WERI-Rb-1 (cell line): ENCODE measurements at regions not wholly inside any gene's neighbourhood (a gene's known extent, or its start where the extent isn't known, plus 50 kb on each side); places are given as distances from the start of the nearest gene placed in this dataset.

Source experiments
- DNase-seq: peaks from one replicate; pipeline ENCODE4 v3.0.0-alpha.2; 2020
- H3K27ac ChIP-seq: fragments of 250-450 bp; sonication (Bioruptor Pico); 2 replicates; pipeline ENCODE4 v1.5.1; 2020; ENCODE audit warnings: mild to moderate bottlenecking, moderate library complexity
- H3K27me3 ChIP-seq: fragments of 250-450 bp; sonication (Bioruptor Pico); 2 replicates; pipeline ENCODE4 v1.5.1; 2021; ENCODE audit warnings: mild to moderate bottlenecking, low read depth, moderate library complexity; ENCODE audit not compliant: insufficient read depth, severe bottlenecking
- H3K36me3 ChIP-seq: fragments of 250-450 bp; sonication (Bioruptor Pico); 2 replicates; pipeline ENCODE4 v1.5.1; 2020; ENCODE audit warnings: mild to moderate bottlenecking, moderate library complexity
- H3K4me3 ChIP-seq: 2 replicates; pipeline ENCODE4 v1.5.1; 2011; ENCODE audit warnings: low read depth, mild to moderate bottlenecking, control low read depth, low read length
- H3K9me3 ChIP-seq: fragments of 250-450 bp; sonication (Bioruptor Pico); 2 replicates; pipeline ENCODE4 v1.5.1; 2021; ENCODE audit warnings: mild to moderate bottlenecking, moderate library complexity; ENCODE audit not compliant: severe bottlenecking
- TF ChIP-seq, protein P1 (sequence below): IDR thresholded peaks from 2 replicates; pipeline ENCODE4 v1.5.1; 2011; ENCODE audit warnings: low read depth, mild to moderate bottlenecking, control low read depth, inconsistent platforms, low read length

DNA sequence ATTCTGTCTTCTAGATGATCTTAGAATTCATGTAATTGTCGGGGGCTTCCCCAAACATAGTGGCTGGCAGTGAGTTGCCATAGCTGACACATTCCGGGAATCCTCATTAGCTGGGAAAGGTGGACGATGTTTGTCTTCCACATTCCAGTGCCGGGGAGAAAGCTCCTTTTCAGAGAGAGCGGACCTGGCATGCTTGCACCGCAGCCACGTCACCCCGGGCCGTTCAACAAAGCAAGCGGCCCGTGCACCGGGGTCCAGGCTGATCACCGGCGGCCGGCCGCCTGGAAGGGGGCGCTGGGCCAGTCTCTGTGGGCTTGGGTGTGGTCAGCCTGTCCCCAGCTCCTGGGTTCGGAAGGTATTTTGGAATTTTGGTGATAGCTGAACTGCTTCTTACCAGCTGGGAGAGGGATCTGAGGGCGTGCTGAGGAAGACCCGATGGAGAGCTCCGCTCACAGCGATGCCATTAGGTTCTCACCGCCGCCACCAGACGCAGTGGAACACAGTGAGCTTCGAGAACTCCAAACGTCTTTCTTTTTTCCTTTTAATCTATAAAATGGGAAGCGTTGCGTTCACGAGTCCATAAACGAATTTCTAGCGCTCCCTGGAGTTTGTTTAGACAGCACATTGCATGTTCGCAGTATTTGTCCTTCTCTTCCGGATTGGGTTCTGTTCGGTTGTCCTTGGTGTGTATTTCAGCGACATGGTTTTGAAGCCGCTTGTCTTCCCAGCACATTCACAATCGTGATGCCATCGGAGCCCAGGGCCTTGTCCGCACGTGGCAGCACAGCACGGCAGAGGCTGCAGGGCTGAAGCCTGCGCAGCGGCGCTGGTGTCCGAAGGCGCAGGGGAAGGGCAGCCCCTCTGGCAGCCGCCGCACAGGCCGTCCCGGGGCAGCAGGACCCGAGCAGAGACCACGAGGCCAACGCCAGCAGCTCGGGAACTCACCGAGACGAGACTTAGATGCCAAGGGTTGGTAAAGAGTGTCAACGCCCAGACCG lies 557.6 kb downstream of the QKI start:
- TF ChIP-seq, protein P1, sequence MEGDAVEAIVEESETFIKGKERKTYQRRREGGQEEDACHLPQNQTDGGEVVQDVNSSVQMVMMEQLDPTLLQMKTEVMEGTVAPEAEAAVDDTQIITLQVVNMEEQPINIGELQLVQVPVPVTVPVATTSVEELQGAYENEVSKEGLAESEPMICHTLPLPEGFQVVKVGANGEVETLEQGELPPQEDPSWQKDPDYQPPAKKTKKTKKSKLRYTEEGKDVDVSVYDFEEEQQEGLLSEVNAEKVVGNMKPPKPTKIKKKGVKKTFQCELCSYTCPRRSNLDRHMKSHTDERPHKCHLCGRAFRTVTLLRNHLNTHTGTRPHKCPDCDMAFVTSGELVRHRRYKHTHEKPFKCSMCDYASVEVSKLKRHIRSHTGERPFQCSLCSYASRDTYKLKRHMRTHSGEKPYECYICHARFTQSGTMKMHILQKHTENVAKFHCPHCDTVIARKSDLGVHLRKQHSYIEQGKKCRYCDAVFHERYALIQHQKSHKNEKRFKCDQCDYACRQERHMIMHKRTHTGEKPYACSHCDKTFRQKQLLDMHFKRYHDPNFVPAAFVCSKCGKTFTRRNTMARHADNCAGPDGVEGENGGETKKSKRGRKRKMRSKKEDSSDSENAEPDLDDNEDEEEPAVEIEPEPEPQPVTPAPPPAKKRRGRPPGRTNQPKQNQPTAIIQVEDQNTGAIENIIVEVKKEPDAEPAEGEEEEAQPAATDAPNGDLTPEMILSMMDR = no peak
- Histone ChIP-seq H3K4me3 (no peak overlapping the region), H3K27me3 (no peaks in the 10 kb centered on the region), H3K9me3 (no peaks in the 10 kb centered on the region), H3K36me3 (no peaks in the 10 kb centered on the region), H3K27ac (no peak overlapping the region)
- no peak for DNase-seq

DNA sequence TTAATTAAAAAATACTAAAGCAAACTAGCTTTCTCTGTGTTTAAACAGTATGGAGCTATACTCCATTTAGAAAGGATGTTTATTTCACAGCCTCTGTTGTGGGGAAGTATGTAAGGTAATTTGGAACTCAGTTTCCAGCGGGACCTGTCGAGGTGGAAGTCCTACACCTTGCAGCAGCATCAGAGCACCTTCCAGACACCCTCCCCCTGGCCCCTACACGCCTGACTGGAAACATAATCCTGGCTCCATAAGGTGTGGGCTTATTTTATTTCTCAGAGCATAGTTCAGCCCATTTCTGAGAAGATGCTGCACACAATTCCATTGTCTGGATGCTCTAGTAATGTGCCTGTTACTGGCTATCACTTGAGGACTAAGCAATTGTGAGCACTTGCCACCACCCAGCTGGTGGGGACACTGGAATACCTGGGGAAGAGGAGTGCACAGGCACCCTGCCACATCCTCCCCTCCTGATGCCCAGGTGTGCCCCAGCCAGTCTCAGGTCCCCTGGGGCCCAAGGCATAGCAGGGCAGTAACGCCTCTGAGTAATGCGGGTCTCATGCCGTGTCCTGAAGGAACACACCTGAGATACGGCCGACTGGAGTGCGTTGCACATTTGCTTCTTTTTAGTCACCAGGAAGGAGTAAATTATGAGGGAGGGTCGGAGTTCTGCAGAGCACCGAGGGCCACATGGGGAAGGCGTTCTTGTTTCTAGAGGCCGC lies 556.5 kb downstream of the QKI start:
- no peak for DNase-seq
- no peaks in the 10 kb centered on the region for H3K27me3 ChIP-seq
- no peak overlapping the region for H3K4me3 ChIP-seq
- no peaks in the 10 kb centered on the region for H3K9me3 ChIP-seq
- TF ChIP-seq, protein P1 = no peak
- no peaks in the 10 kb centered on the region for H3K36me3 ChIP-seq
- H3K27ac ChIP-seq = no peak overlapping the region

DNA sequence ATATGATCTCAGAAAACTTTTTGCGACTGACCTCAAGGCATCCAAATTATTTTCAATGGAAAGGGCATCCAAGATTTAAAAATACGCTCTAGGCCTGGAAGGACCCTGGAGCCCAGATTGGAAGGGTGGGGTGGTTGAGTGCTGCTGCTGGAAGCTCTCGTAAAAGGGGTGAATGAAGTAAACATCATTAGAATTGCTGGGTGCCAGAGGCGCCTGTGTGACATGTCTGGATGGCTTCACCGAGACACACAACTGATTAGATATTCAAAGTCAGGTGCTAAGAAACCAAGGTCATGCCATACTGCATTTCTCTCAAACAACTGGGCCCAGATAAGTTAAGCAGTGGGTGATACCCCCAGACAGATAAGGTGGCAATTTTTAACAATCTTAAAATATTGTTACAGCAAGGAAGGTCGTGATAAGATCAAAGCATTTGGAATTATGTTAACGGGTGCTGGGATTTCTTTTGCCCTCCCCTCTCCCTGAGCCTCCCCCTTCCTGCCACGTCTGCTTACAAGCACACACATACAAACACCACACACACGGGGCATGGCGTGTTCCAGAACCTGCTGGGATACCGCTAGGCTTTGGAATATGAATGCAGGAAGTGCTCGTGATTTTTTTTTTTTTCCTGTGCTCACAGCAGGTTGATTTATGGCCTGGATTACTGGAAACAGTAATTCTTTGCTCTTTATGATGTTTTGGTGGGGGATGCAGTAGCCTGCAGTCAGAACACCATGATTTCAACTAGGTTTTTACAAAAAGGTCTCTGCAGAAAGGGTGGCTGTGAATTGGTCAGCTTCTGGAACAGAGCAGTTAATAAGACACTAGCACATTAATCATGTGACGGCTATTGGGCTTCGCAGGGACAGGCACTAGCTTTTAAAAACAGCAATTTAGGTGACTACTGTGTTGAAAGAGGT lies 551.2 kb downstream of the QKI start:
- Histone ChIP-seq H3K36me3 (no peaks in the 10 kb centered on the region), H3K9me3 (no peaks in the 10 kb centered on the region), H3K4me3 (no peak overlapping the region), H3K27me3 (no peaks in the 10 kb centered on the region), H3K27ac (no peak overlapping the region)
- no peak for DNase-seq
- TF ChIP-seq, protein P1 = no peak

GRCh38 chr6:163964789-163965188 lies 550.3 kb downstream of the QKI start:
- TF ChIP-seq, protein P1 = no peak

More at GRCh38 chr6:163964789-163965188, 550.3 kb downstream of the QKI start:
- no peak overlapping the region for H3K27ac ChIP-seq
- no peak for DNase-seq
- H3K9me3 ChIP-seq = no peaks in the 10 kb centered on the region
- no peak overlapping the region for H3K4me3 ChIP-seq
- no peaks in the 10 kb centered on the region for H3K27me3 ChIP-seq
- no peaks in the 10 kb centered on the region for H3K36me3 ChIP-seq
